Nephron (organoid): ENCODE measurements at regions not wholly inside any gene's neighbourhood (a gene's known extent, or its start where the extent isn't known, plus 50 kb on each side); places are given as distances from the start of the nearest gene placed in this dataset.

Experiments
- H3K27ac Mint-ChIP-seq, 3 experiments: 2 replicates each; pipeline ENCODE4 v1.8.0; 2020; ENCODE audit warnings: mixed read lengths in 3 of 3, mild to moderate bottlenecking in 2 of 3, moderate library complexity in 1 of 3
- H3K27me3 Mint-ChIP-seq: 2 replicates; pipeline ENCODE4 v1.8.0; 2021; ENCODE audit warnings: low read depth, mild to moderate bottlenecking, moderate library complexity, mixed read lengths
- H3K36me3 Mint-ChIP-seq: 2 replicates; pipeline ENCODE4 v1.8.0; 2020; ENCODE audit warnings: low read depth, mixed read lengths
- H3K4me1 Mint-ChIP-seq: 2 replicates; pipeline ENCODE4 v1.8.0; 2020; ENCODE audit warnings: mixed read lengths
- H3K4me3 Mint-ChIP-seq, 3 experiments: 2 replicates each; pipeline ENCODE4 v1.8.0; 2020; ENCODE audit warnings: mild to moderate bottlenecking in 3 of 3, mixed read lengths in 3 of 3, moderate library complexity in 2 of 3
- H3K9me3 Mint-ChIP-seq: 2 replicates; pipeline ENCODE4 v1.8.0; 2020; ENCODE audit warnings: mixed read lengths
- TF ChIP-seq, protein P1 (sequence below), 3 experiments: fragments of 200-600 bp; sonication (generic); IDR thresholded peaks; one replicate each; pipeline ENCODE4 v1.5.0; 2021; ENCODE audit warnings: antibody characterized with exemption in 3 of 3; ENCODE audit not compliant: unreplicated experiment in 3 of 3

DNA sequence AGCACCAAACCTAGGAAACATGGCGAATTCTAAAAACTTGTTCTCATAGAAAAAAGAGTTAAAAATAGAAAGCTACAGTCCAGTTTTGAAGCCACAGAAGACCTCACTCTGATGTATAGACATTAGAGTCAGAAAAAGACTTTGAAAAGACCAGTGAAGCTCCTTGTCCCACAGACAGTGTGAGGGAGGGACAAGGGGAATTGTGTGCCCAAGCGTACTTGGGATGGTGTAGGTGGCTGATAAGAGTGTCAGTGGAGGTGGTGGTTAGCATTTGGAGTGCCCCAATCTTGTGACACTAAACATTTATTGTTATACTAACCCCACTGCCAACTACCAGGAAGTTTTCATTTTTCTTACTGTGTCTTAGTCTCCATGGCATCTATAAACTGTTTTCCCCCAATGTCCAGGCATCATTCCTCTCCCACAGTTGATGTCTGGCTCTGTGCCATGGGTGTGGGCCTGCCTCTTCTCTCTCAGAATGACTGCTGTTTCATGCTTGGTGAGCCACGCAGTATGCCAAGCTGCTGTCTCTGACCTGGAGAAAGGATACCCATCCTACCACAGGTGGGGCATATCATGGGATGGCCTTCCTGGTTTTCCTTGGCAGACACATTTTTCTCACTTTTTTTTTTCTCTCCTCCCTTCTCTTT lies 161.4 kb downstream of the RPIA start:
- TF ChIP-seq, protein P1, sequence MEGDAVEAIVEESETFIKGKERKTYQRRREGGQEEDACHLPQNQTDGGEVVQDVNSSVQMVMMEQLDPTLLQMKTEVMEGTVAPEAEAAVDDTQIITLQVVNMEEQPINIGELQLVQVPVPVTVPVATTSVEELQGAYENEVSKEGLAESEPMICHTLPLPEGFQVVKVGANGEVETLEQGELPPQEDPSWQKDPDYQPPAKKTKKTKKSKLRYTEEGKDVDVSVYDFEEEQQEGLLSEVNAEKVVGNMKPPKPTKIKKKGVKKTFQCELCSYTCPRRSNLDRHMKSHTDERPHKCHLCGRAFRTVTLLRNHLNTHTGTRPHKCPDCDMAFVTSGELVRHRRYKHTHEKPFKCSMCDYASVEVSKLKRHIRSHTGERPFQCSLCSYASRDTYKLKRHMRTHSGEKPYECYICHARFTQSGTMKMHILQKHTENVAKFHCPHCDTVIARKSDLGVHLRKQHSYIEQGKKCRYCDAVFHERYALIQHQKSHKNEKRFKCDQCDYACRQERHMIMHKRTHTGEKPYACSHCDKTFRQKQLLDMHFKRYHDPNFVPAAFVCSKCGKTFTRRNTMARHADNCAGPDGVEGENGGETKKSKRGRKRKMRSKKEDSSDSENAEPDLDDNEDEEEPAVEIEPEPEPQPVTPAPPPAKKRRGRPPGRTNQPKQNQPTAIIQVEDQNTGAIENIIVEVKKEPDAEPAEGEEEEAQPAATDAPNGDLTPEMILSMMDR (IDR thresholded peaks at IDR 0.05; ENCODE audit: unreplicated experiment in 3 of 3) = no peak
- H3K27ac Mint-ChIP-seq = no peak overlapping the region
- peaks cover 3% of the 10 kb centered on the region for H3K27me3 Mint-ChIP-seq
- no peaks in the 10 kb centered on the region for H3K4me1 Mint-ChIP-seq
- no peak overlapping the region for H3K4me3 Mint-ChIP-seq
- peaks cover 30% of the 10 kb centered on the region for H3K9me3 Mint-ChIP-seq
- H3K36me3 Mint-ChIP-seq = no peaks in the 10 kb centered on the region

DNA sequence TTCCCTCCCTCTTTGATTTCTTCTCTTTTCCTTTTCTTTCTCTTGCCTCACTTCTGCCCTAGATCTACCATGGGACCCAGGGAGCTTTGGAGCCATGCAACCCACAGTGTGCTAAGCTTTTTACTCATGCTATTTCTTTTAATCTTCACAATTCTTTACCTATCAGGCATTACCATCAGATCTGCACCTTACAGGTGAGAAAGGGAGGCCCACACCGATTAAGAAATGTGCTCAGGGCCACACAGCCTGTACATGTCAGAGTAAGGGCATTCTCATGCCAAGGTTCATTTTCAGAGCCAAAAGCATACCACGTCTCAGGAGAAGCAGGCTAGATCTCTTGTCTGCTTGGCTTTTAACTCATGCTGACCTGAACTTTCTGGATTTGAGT lies 161.9 kb downstream of the RPIA start:
- H3K27ac Mint-ChIP-seq = no peak overlapping the region
- H3K9me3 Mint-ChIP-seq = peaks cover 29% of the 10 kb centered on the region
- H3K27me3 Mint-ChIP-seq = peaks cover 3% of the 10 kb centered on the region
- no peak overlapping the region for H3K4me3 Mint-ChIP-seq
- H3K36me3 Mint-ChIP-seq = no peaks in the 10 kb centered on the region
- no peaks in the 10 kb centered on the region for H3K4me1 Mint-ChIP-seq
- TF ChIP-seq, protein P1 (IDR thresholded peaks at IDR 0.05; ENCODE audit: unreplicated experiment in 3 of 3) = no peak

DNA sequence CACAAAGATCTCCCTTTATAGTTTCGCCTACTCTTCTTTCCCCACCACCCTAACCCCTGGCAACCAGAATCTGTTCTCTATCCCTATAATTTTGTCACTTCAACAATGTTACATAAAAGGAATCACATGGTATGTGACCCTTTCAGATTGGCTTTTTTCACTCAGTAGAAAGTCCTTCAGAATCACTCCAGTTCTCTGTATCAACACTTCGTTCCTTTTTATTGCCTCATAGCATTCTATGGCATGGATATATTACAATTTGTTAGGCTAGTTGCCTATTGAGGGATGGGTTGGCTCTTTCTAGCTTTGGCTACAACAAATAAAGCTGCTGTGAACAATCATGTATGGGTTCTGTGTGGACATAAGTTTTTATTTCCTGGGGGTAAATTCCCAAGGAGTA lies 163.1 kb downstream of the RPIA start:
- Mint-ChIP-seq H3K27me3 (peaks cover 3% of the 10 kb centered on the region), H3K4me1 (no peaks in the 10 kb centered on the region), H3K4me3 (no peak overlapping the region), H3K36me3 (no peaks in the 10 kb centered on the region), H3K27ac (no peak overlapping the region), H3K9me3 (peaks cover 28% of the 10 kb centered on the region)
- TF ChIP-seq, protein P1 (IDR thresholded peaks at IDR 0.05; ENCODE audit: unreplicated experiment in 3 of 3) = no peak

DNA sequence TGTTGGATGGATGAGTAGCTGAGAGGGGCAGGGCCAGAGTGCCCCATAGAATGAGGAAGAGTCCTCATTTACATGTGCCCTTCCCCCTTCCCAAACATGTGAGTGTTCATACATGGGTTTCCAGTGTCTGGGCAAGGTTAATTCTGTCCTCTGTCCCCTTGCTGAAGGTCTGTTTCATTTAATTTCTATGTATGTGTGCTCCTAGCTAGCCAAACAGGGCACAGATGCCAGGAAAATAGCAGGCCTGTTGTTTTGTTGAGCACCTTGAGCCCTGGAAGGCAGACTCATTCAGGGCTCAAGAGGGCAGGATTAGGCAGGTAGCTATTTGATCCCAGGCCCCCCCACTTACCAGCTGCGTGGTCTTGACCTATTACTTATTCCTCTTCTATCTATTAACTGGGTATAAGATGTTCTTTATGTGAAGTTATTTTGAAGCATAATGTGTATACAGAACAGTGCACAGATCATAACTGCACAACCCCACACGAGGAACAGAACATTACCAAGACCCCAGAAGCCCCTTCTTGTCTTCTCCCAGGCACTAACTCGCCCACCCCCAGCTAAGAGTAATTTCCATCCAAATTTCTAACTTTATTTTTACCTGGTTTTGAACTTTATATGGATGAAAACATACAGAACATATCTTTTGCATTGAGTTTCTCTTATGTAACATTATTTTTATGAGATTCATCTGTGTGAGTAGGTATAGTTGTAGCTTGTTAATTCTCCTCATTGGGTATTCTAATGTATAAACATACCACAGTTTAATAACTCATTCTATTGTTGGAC lies 164.3 kb downstream of the RPIA start:
- Mint-ChIP-seq H3K27me3 (peaks cover 3% of the 10 kb centered on the region), H3K27ac (no peak overlapping the region), H3K36me3 (no peaks in the 10 kb centered on the region), H3K9me3 (peaks cover 26% of the 10 kb centered on the region), H3K4me3 (no peak overlapping the region), H3K4me1 (no peaks in the 10 kb centered on the region)
- TF ChIP-seq, protein P1 (IDR thresholded peaks at IDR 0.05; ENCODE audit: unreplicated experiment in 3 of 3) = no peak

DNA sequence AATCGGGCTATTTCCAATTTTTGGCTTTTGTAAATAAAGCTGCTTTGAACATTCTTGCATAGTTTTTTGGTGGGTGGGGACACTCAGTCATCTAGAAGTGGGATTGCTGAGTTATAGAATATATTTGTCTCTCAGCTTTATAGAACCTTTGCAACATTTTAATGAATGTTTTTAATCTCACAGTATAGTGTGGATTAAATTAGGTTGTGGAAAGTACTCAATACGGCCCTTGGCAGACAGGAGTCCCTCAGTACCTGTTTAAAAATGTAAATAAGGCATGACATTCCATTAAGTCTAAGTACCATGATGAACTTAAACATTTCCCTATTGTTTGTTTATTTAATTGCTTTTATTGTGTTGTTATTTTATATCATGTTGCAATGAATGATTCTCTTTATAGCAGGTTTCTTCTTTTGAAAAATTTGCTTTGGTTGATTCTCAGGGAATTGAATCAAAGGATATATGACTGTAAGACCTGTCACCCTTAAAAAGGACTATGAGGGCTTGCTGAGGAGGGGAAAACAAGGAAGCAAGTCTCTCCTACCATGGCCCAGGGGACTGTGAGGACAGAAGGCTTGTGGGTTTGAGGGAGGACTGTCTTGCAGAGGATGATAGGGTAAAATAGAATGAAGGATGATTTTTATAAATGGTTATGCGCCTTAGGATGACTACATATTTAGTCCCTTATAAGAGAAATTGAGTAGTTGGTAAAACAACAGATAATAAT lies 165.1 kb downstream of the RPIA start:
- Mint-ChIP-seq H3K36me3 (no peaks in the 10 kb centered on the region), H3K4me1 (no peaks in the 10 kb centered on the region), H3K27me3 (peaks cover 3% of the 10 kb centered on the region), H3K4me3 (no peak overlapping the region), H3K27ac (no peak overlapping the region), H3K9me3 (peaks cover 31% of the 10 kb centered on the region)
- TF ChIP-seq, protein P1 (IDR thresholded peaks at IDR 0.05; ENCODE audit: unreplicated experiment in 3 of 3) = no peak
